HG03460 (cell line): ENCODE measurements at regions not wholly inside any gene's neighbourhood (a gene's known extent, or its start where the extent isn't known, plus 50 kb on each side); places are given as distances from the start of the nearest gene placed in this dataset.

Experiments
- ATAC-seq: cut with Tn5 transposase; IDR thresholded peaks from one replicate; pipeline ENCODE4 v1.9.1; 2021; ENCODE audit not compliant: unreplicated experiment

GRCh38 chr6:104434519-104434918 is 425.2 kb downstream of the HACE1 start:
- no peak for ATAC-seq

GRCh38 chr6:104431096-104431495 is 428.6 kb downstream of the HACE1 start:
- no peak for ATAC-seq

GRCh38 chr6:104428184-104428583 is 431.5 kb downstream of the HACE1 start:
- no peak for ATAC-seq

- no peak for ATAC-seq
These were observed 436.0 kb downstream of the HACE1 start for GRCh38 chr6:104423691-104424090.

GRCh38 chr6:104421650-104422049 is 438.1 kb downstream of the HACE1 start:
- ATAC-seq: no peak

GRCh38 chr6:104418839-104419238 is 440.9 kb downstream of the HACE1 start:
- ATAC-seq: no peak

GRCh38 chr6:104418125-104418524 is 441.6 kb downstream of the HACE1 start:
- ATAC-seq: no peak

- ATAC-seq: no peak
These were observed 445.0 kb downstream of the HACE1 start for GRCh38 chr6:104414723-104415122.

GRCh38 chr6:104413767-104414166 is 446.0 kb downstream of the HACE1 start:
- ATAC-seq: no peak

GRCh38 chr6:104411302-104411701 is 448.4 kb downstream of the HACE1 start:
- no peak for ATAC-seq

GRCh38 chr6:104409913-104410312 is 449.8 kb downstream of the HACE1 start:
- ATAC-seq: no peak

GRCh38 chr6:104407957-104408356 is 451.8 kb downstream of the HACE1 start:
- ATAC-seq: no peak

- ATAC-seq: no peak
These were observed 455.3 kb downstream of the HACE1 start for GRCh38 chr6:104404377-104404776.

- ATAC-seq: no peak
These were observed 457.1 kb downstream of the HACE1 start for GRCh38 chr6:104402572-104402971.

GRCh38 chr6:104401926-104402325 is 457.8 kb downstream of the HACE1 start:
- no peak for ATAC-seq

GRCh38 chr6:104400844-104401243 is 458.9 kb downstream of the HACE1 start:
- no peak for ATAC-seq

GRCh38 chr6:104396077-104396476 is 463.6 kb downstream of the HACE1 start:
- no peak for ATAC-seq

GRCh38 chr6:104381907-104382306 is 477.8 kb downstream of the HACE1 start:
- no peak for ATAC-seq

GRCh38 chr6:104365451-104366234 is 494.1 kb downstream of the HACE1 start:
- no peak for ATAC-seq

- ATAC-seq: no peak
These were observed 501.8 kb downstream of the HACE1 start for GRCh38 chr6:104357928-104358327.

- no peak for ATAC-seq
These were observed 503.5 kb downstream of the HACE1 start for GRCh38 chr6:104356197-104356596.

- no peak for ATAC-seq
These were observed 510.5 kb downstream of the HACE1 start for GRCh38 chr6:104349191-104349590.

- ATAC-seq: no peak
These were observed 515.5 kb downstream of the HACE1 start for GRCh38 chr6:104344223-104344622.
